ENCODE measurements at regions not wholly inside any gene's neighbourhood (a gene's known extent, or its start where the extent isn't known, plus 50 kb on each side); places are given as distances from the start of the nearest gene placed in this dataset.

DNA sequence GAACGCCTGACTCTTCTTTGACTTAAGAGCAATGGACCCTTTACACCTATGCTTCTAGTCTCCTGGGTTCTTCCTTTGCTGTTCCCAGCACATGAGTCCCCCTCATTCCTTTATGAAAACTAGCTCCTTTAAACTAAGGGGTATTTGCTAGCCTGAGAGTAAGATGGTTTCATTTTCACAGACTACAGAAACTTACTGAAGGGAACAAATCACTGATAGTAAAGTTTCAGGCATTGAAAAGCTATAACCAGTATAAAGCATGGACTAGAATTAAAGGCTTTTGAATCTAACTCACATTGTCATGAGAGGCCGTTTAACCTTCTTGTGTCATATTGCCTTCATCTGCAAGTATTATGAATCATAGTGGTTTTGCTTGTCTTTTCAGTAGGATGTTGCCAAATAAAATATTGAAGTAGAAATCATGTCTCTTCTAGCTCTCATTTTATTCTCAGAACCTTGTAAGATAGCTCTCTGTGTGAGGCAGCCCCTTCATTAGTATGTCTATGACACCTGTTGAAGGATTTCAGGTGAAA lies 765.9 kb downstream of the NR2F2 start:
- no peaks in the 10 kb centered on the region for H3K9me3 ChIP-seq
- H3K4me1 ChIP-seq = no peaks in the 10 kb centered on the region
- in situ Hi-C loops (cut with MboI; ENCODE audit: low sequenced_read_pairs in 4 of 4) = no loop called here
- no peak for DNase-seq
- no peaks in the 10 kb centered on the region for H3K36me3 ChIP-seq
- ATAC-seq = no peak
- TF ChIP-seq POLR2A (IDR thresholded peaks at IDR 0.05) = no peak
- TF ChIP-seq, protein P1, sequence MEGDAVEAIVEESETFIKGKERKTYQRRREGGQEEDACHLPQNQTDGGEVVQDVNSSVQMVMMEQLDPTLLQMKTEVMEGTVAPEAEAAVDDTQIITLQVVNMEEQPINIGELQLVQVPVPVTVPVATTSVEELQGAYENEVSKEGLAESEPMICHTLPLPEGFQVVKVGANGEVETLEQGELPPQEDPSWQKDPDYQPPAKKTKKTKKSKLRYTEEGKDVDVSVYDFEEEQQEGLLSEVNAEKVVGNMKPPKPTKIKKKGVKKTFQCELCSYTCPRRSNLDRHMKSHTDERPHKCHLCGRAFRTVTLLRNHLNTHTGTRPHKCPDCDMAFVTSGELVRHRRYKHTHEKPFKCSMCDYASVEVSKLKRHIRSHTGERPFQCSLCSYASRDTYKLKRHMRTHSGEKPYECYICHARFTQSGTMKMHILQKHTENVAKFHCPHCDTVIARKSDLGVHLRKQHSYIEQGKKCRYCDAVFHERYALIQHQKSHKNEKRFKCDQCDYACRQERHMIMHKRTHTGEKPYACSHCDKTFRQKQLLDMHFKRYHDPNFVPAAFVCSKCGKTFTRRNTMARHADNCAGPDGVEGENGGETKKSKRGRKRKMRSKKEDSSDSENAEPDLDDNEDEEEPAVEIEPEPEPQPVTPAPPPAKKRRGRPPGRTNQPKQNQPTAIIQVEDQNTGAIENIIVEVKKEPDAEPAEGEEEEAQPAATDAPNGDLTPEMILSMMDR (IDR thresholded peaks at IDR 0.05 in 4 of 5, conservative IDR thresholded peaks at IDR 0.05 in 1 of 5) = no peak
- H3K4me3 ChIP-seq = no peak overlapping the region
- H3K27ac ChIP-seq = no peak overlapping the region
- intact Hi-C loops (cut with DNase I; ENCODE audit: low total_unique reads) = no loop called here
- no peaks in the 10 kb centered on the region for H3K27me3 ChIP-seq

DNA sequence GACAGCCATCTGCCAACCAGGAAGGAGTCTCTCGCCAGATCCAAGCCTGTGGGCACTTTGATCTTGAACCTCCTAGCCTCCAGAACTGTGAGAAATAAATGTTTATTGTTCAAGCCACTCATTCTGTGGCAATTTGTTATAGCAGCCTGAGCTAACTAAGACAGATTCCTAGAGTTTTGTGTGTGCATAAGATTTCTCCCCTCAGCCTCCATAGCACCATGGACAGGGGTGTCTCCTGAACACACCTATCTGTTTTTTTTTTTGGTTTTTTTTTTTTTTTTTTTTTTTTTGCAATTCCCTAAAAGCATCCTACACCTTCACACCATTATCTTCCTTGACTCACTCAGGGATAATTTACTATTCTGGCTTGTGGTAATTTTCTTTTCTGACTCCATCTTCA lies 768.5 kb downstream of the NR2F2 start:
- TF ChIP-seq POLR2A (IDR thresholded peaks at IDR 0.05) = no peak
- TF ChIP-seq, protein P1 (IDR thresholded peaks at IDR 0.05 in 4 of 5, conservative IDR thresholded peaks at IDR 0.05 in 1 of 5) = no peak
- no peak for DNase-seq
- Histone ChIP-seq H3K4me3 (no peak overlapping the region), H3K27ac (no peak overlapping the region), H3K9me3 (no peaks in the 10 kb centered on the region), H3K4me1 (no peaks in the 10 kb centered on the region), H3K27me3 (no peaks in the 10 kb centered on the region), H3K36me3 (no peaks in the 10 kb centered on the region)
- no peak for ATAC-seq
- intact Hi-C loops (cut with DNase I; ENCODE audit: low total_unique reads) (no loop called here), in situ Hi-C loops (cut with MboI; ENCODE audit: low sequenced_read_pairs in 4 of 4) (no loop called here)

DNA sequence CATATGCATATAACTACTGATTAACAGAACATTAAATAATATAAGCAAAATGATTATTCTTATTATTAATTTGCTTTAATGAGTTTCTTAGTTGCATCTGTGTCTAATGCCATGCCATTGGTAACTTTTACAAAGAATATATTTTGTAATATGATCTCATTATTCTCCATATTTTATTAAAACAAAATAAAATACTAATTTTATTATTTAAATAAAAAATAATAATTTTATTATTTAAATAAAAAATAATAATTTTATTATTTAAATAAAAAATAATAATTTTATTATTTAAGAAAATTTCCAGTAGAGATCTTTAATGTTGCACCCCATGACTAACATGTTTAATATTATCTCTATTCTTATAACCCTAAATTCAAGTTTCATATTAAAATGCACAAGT lies 771.1 kb downstream of the NR2F2 start:
- Histone ChIP-seq H3K27ac (no peak overlapping the region), H3K9me3 (no peaks in the 10 kb centered on the region), H3K27me3 (no peaks in the 10 kb centered on the region), H3K4me1 (no peaks in the 10 kb centered on the region), H3K36me3 (no peaks in the 10 kb centered on the region), H3K4me3 (no peak overlapping the region)
- intact Hi-C loops (cut with DNase I; ENCODE audit: low total_unique reads) (no loop called here), in situ Hi-C loops (cut with MboI; ENCODE audit: low sequenced_read_pairs in 4 of 4) (no loop called here)
- ATAC-seq (no peak), DNase-seq (no peak)
- TF ChIP-seq, protein P1 (IDR thresholded peaks at IDR 0.05 in 4 of 5, conservative IDR thresholded peaks at IDR 0.05 in 1 of 5) = no peak
- no peak for TF ChIP-seq POLR2A (IDR thresholded peaks at IDR 0.05)

DNA sequence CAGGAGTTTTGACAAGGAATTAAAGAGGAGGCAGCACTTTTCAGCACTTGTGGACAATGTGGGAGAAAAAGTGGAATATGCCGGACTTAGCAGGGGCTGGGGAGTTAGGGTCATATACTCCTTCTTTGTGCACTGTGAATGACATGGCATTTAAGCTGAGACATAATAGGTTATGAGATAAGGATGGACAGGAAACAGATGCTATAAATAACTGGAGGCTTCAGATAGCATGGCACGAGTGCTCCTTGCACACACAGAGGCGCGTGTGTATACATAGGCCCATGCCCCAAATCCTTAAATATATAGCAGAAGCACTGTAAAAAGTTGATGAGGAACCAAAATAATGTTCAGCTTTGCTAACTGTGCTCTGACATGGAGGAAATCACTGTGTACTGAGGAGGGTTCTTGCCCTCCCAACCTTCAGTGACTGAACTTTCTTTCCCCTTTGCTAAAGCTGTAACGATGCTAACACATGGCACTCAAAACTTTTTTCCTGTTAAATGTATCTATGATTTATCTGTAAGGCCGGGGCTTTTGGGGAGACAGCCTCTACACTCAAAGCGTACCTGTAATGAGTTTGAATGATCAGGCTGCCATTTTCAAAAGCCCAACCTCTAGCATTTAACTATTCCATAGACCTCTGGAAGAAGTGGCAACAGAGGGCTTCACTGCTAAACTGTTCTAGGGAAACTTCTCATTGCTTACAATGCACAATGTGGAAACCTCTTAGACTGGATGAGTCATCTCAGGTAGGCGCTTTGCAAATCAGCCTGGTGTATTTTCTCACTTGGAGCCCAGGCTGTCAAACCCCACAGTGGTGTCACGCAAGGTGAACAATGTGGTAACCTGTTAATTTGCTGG lies 784.6 kb downstream of the NR2F2 start:
- no peaks in the 10 kb centered on the region for H3K36me3 ChIP-seq
- no peak overlapping the region for H3K4me3 ChIP-seq
- DNase-seq (no peak), ATAC-seq (no peak)
- H3K4me1 ChIP-seq = no peaks in the 10 kb centered on the region
- no peaks in the 10 kb centered on the region for H3K27me3 ChIP-seq
- intact Hi-C loops (cut with DNase I; ENCODE audit: low total_unique reads) (no loop called here), in situ Hi-C loops (cut with MboI; ENCODE audit: low sequenced_read_pairs in 4 of 4) (no loop called here)
- no peak overlapping the region for H3K27ac ChIP-seq
- TF ChIP-seq POLR2A (IDR thresholded peaks at IDR 0.05) = no peak
- TF ChIP-seq, protein P1 (IDR thresholded peaks at IDR 0.05 in 4 of 5, conservative IDR thresholded peaks at IDR 0.05 in 1 of 5) = no peak
- H3K9me3 ChIP-seq = no peaks in the 10 kb centered on the region

All from gastrocnemius medialis (tissue), 4 donors.